HG02763 (cell line): ENCODE measurements at regions not wholly inside any gene's neighbourhood (a gene's known extent, or its start where the extent isn't known, plus 50 kb on each side); places are given as distances from the start of the nearest gene placed in this dataset.

Experiments used
- ATAC-seq: cut with Tn5 transposase; IDR thresholded peaks from one replicate; pipeline ENCODE4 v1.9.1; 2021; ENCODE audit warnings: mild to moderate bottlenecking, moderate library complexity; ENCODE audit not compliant: unreplicated experiment

GRCh38 chr20:40245829-40246228 lies 443.2 kb downstream of the MAFB start:
- ATAC-seq, result no peak

GRCh38 chr20:40244286-40244685 lies 444.8 kb downstream of the MAFB start:
- ATAC-seq, result no peak

GRCh38 chr20:40241596-40242343 lies 447.3 kb downstream of the MAFB start:
- ATAC-seq, result no peak

- ATAC-seq, result no peak
Observed at GRCh38 chr20:40238511-40238910, 450.5 kb downstream of the MAFB start.

- ATAC-seq, result no peak
Observed at GRCh38 chr20:40234593-40234992, 454.4 kb downstream of the MAFB start.

GRCh38 chr20:40233406-40233805 lies 455.6 kb downstream of the MAFB start:
- ATAC-seq, result no peak

- no peak for ATAC-seq
Observed at GRCh38 chr20:40232756-40233155, 456.3 kb downstream of the MAFB start.

GRCh38 chr20:40232273-40232672 lies 456.8 kb downstream of the MAFB start:
- ATAC-seq, result no peak

- no peak for ATAC-seq
Observed at GRCh38 chr20:40230486-40230885, 458.6 kb downstream of the MAFB start.

- ATAC-seq, result no peak
Observed at GRCh38 chr20:40225596-40225995, 463.4 kb downstream of the MAFB start.

- ATAC-seq, result no peak
Observed at GRCh38 chr20:40223810-40224209, 465.2 kb downstream of the MAFB start.

- ATAC-seq, result no peak
Observed at GRCh38 chr20:40218971-40219370, 470.1 kb downstream of the MAFB start.

- no peak for ATAC-seq
Observed at GRCh38 chr20:40218316-40218969, 470.6 kb downstream of the MAFB start.

- no peak for ATAC-seq
Observed at GRCh38 chr20:40207655-40208054, 481.4 kb downstream of the MAFB start.

GRCh38 chr20:40205971-40206370 lies 483.1 kb downstream of the MAFB start:
- ATAC-seq, result no peak

- ATAC-seq, result no peak
Observed at GRCh38 chr20:40203032-40203431, 486.0 kb downstream of the MAFB start.

GRCh38 chr20:40197691-40198090 lies 491.3 kb downstream of the MAFB start:
- ATAC-seq, result no peak

GRCh38 chr20:40196846-40197436 lies 492.1 kb downstream of the MAFB start:
- ATAC-seq, result no peak

- ATAC-seq, result no peak
Observed at GRCh38 chr20:40195742-40196141, 493.3 kb downstream of the MAFB start.

GRCh38 chr20:40192529-40192928 lies 496.5 kb downstream of the MAFB start:
- ATAC-seq, result no peak

- no peak for ATAC-seq
Observed at GRCh38 chr20:40192081-40192480, 497.0 kb downstream of the MAFB start.

GRCh38 chr20:40191573-40191972 lies 497.5 kb downstream of the MAFB start:
- ATAC-seq, result no peak
